Stimulated activated CD8-positive, alpha-beta memory T cell treated with anti-CD3 and anti-CD28 coated beads, Interleukin-2, amount 100 ng/mL, for 48 hours (primary cell): ENCODE measurements at regions not wholly inside any gene's neighbourhood (a gene's known extent, or its start where the extent isn't known, plus 50 kb on each side); places are given as distances from the start of the nearest gene placed in this dataset.

ENCODE experiments used
- DNase-seq, 2 donors: peaks; one replicate each; pipeline ENCODE4 v3.0.0-alpha.2; 2020; ENCODE audit warnings: low read depth in 2 of 2

DNA sequence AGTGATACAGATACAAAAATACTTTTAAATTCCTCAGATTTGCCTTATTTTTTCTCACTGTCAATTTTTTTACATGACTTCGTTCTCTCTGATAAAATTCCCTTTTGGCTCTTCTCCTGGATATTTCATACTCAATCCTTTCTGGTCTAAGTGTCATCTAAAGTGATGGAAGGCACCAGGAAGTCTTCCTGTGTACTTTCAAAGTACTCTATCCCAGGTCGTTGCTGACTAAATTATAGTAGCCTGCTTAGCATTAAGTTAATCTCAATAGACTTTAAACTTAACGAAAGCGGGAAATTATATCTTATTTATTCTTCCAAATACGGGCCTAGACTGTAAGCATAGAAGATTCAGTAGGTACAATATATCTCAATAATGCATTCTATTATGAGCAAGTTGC lies 67.8 kb downstream of the CASP12 start:
- DNase-seq = no peak

DNA sequence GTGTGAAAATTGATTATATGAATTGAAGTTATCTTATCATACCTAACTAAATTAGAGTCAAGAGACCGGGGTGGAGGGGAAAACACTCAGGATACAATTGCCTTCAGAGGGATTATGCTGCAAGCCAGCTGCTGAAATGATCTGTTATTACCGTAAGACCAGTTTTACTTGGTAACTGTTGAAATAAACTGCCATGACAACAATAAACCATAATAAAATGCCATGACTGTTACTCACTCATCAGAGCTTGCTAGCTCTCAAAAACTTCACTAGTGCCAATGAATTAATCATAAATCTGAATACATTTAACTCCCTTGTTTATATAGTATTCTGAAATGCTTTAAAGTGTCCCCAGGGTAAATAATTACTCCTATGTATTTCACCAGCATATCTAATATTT lies 68.2 kb downstream of the CASP12 start:
- no peak for DNase-seq

DNA sequence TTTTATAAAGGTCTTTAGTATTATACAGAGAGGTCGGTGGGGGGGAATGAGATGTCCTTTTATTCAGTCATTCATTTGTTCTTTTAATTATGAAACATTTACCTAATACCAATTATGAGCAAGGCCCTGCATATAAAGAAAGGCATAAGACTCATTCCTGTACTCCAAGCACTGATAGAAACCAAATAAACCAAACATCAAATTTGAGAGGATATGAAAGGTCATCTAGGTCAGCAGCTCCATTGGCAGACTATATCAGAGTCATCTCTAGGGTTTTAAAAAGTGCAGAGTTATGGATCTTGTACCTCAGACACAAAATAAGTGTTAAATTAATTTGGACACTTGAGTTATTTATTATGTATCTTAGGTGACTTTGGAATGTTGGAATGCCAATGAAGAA lies 71.5 kb downstream of the CASP12 start:
- no peak for DNase-seq

DNA sequence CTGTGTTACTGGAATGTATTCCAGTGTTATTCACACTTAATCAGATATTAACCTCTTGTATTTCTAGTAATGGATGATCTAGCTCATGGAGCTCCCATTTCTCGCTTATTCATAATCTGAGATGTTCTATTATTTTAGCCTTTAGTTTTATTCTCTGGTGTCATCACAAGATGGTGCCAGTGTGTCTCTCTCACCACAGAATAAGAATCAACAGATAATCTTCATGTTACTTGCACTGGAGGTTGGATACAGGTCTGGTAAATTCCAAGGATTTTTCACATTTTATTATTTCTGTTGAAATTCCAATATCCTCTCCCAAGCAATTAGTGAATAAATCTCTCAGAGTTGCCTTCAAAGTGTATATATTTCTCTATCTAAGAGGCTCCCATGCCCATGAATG lies 74.6 kb downstream of the CASP12 start:
- no peak for DNase-seq

DNA sequence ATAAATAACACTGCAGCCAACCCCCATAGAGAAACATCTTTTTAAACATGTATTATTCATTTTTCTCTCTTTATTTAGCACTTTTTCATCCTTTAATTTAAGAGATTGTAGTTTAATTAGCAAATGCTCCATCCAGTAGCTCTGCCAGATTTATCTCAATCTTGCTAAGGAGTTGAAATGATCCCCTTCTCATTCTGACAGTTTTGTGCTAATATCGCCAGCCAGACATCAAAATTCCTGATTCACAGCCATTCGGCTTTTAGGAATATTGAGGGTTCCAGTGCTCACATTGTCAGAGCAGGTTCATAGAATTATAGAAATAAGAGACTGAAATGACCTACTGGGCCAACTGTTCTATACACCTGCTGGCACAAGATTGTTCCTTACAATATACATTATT lies 77.8 kb downstream of the CASP12 start:
- no peak for DNase-seq

DNA sequence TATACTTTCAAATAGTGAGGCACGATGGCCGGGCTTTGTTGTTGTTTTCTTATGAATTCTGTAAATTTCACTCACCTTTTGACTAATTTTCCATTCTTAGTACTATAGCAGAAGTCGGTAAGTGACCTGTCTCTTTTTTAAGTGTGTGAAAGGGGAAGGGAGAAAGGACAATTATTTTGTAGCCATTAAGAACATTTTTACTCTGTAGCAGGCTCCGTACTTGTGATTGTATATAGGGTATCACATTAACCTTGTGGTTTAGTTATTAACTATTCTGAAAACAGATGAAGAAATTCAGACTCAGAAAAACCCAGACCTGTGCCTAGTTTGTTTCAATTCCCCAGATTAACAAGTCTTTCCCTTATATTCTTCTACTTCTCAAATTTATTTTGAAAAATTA lies 78.7 kb downstream of the CASP12 start:
- no peak for DNase-seq

DNA sequence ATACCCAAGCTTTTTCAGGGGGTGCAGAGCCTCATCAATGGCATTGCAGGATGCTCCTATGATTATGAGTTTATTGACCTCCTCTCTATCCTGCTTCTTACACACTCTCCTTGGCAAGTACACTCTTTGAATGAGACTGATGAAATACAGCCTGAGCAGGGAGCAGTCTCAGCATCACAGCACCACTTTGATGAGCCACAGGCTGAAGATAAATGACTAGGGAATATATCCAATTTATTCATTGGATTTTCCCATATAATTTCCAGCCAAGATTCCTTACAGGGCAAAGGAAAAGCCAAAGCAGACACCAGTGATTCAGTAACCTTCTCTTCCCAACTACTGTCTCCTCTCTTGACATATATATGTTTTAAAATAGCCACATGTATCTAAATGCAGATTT lies 79.2 kb downstream of the CASP12 start:
- DNase-seq = no peak

DNA sequence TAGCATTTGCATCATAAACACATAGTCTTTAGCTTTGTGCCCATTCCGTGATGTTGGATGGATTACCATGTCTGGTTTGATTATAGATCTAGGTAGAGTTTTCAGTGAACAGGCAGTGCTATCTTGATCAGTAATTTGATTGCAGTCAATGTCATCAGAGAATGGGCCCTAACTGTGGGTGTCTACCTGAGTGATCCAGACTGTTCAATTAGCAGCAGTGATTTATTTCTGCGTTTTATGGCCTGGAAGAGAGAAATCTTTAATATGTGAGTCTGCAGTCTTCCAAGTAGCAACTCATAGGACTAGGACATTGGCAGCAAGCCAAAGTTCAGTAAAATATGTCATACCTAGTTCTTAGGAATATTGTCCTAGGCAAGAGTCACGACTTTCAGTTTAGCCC lies 80.3 kb downstream of the CASP12 start:
- no peak for DNase-seq

DNA sequence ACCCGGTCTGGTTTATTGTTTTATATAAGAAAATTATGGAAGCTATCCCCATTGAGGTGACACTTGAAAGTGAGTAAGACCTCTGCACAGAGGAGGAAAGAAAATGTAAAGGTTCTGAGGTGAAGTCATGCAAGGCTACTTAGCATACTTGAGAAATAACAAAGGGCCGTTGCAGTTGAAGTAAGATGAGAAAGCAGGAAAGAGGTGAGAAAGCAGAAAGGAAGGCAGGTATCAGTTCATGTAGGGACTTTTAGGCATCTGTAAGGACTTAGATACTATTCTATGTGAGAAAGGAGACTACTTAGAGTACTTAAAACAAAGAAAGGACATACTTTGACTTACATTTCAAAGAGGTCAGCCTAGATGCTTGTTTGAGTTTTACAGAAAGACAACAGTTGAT lies 84.7 kb downstream of the CASP12 start:
- DNase-seq = no peak

DNA sequence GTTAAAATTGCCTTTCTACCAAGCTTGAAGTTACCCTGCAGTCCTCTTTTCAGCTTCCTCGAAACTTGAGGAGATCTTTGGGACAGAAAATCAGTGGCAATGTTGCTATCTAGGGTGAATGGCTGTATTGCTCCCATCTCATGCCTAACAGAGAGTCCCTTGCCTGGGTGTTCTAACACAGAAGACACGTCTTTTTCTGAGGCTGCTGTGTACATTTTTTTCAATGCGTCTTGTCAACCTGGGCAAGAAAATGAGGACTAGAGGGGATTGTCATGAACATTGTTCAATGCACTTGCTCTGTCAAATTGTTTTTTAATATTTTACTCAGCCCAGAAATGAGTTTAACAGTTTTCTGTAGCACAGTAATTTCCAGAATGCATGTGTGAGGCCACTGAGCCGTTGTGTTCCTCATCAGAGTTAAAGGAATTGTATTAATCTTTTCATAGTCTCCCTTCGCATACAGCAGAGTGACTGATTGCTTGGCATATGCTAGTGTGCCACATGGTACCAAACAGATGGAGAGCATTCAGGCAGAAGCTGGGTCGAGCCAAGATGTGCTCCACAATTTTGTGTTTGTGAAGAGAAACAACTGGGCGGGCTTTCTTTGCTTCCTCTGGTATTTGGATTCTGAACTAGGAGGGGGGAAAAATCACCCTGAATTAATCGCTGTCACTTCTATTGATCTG lies 86.0 kb downstream of the CASP12 start:
- DNase-seq = no peak

DNA sequence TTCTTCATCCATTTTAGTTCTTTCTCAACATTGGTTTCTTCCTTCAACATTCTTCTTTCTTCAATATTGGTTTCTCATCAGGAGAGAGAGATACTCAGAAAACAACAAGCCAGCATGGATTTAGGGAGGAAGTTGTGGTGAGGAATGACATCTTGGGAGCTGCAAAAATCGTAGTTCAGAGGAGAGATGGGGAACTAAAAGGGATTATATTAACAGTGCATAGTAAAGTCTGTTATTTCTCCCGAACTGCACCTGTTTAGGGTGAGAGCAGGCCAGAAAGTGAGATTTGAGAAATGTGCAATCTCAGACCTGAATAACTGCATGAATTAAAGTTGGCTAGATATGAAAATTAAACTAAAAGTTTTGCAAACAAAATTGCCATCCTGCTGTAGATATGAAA lies 94.5 kb downstream of the CASP12 start:
- no peak for DNase-seq

DNA sequence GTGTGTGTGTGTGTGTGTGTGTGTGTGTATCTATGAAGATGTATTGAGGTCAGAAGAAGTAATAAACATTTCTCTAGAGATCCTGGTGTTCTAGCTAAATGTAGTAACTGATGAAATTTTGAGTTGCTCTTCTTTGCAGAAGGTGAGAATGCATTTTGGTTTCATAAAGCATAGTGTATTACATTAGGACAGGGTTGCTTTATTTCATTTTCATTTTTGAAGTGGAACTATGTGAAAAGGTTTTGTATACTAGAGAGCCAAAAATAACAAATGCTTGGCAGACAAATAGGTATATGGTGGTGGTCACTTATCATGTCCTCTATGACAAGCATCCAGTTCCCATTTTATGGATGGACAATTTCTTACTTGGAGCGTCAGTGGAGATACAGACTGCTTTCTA lies 99.0 kb downstream of the CASP12 start:
- DNase-seq = no peak

DNA sequence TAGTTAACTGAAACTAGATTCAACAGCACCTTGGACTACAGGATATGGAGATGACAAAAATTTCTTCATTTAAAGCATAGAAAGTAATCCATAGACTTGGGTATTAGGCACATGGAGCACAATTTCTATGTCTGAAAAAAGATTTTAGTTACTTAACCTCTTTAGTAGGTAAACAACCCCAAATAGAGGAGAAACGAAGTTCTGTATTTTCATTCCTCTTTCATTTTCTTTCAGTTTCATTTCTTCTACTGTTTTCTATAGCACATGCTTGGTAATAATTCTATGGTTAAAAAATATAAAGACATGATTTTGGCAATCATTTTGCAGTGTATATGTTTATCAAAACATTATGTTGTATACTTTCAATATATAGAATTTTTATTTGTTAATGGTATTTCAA lies 99.5 kb downstream of the CASP12 start:
- no peak for DNase-seq

DNA sequence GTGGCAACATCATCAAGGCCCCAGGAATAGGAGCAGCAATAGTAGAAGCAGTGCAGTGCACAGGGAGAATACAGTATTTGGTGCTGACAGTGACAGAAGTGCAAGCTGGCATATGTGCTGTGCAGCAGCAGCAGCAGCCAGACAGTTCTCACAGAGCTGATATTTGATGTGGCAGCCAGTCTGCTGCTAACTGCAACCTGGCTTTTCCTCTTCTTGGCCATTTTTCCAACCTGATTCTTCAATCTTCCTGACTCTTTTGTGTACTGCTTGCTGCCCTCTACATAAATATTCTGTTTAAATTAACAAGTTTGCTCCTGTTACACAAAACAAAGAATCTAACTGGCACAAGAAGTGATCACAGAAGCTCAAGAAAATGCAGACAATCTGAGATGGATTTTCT lies 102.0 kb downstream of the CASP12 start:
- no peak for DNase-seq

DNA sequence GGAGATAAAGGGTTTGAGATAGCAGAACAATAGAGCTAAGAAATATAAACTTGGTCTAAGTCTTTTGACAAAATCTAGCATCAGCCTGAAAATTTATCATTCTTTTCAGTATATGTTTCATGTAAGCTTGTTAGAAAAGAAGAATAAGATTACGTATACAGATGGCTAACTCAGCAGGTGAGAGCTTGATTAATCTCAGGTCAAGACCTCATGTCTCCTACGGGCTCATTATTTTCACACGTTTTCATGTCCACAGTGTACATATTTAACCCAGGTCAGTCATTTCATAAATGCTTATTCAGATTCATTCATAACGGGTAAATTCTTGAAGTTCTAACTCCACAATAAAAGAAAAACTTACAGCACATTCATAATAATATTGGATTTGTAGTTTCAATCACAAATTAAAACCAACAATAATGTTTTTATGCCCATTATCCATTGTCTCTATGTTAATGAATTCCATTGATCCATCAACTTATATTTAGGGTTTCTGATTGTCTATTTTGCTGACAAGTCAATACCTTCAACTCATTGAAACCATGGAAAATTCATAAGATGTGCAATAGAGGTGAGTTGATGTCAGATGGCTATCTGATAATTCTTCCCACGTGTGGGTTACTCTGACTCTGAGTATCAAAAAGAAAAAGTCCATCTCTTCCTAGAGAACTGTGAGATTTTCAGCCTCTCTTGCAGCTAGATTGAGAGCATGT lies 102.6 kb downstream of the CASP12 start:
- no peak for DNase-seq

DNA sequence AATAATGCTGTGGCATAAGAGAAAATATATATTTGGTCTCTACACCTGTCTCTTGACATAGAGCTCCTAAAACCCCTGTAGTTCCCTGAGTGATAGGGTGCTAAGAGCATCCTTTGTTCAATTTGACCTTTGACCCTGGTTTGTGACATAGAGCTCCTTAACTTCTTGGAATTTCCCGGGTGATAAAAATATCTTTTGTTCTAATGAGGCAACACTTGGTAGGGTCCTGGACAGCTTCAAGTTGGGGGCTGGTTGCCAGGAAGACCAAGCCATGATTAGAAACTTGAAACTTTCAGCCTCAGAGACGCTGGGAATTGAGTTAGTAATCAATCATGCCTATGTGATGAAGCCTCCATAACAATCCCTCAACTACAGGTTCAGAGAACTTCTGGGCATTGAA lies 105.4 kb downstream of the CASP12 start:
- no peak for DNase-seq

DNA sequence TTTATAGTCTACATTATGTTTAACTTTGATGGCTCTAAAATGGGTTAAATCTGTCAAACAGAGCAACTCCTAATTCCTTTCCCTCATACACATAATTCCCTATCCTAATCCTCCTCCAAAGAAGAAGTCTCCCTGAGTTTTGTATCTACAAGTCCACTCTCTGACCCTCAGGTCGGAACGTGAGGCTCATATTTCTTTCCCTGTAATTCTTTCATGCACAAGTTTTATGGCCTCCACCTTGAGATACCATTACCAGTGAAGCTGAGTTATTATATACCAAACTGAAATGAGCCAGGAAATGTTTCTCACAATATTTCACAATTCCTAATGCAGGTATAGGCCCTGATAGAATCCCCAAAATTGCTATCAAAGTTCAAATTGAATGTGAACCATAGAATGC lies 106.4 kb downstream of the CASP12 start:
- DNase-seq = no peak

DNA sequence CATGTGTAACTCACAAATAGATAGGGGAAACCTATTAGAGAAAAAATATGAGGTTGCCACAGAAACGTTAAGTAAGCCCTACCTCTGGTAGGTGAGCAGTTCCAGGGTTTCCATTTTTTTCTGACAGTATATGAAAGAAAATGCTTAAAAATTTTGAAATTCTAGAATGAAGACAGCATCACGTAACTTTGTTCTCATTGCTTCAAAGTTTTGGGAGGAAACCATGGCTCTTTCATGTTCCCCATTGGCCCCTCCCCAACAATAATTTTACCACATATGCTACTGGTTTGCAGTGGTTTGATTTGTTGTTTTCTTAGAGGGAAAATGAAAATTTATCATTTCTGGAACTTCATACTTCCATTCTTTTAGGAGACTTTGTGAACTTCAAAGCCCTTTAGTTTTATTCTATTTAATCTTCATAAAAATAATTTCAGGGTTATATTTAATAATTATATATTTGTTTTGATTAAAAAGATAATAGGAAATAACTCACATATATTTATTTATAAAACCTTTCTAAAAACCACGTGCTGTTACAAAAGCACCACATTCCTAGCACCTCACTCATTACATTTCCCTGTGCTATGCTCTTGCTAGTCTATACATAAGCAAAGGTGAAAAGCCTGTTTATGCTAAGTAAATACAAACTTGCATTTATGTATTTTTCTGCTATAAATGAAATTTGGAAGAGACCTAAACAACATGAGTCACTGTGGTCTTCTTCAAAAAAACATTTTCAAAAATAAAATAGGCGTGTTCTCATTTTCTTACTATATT lies 113.4 kb downstream of the CASP12 start:
- DNase-seq = no peak

DNA sequence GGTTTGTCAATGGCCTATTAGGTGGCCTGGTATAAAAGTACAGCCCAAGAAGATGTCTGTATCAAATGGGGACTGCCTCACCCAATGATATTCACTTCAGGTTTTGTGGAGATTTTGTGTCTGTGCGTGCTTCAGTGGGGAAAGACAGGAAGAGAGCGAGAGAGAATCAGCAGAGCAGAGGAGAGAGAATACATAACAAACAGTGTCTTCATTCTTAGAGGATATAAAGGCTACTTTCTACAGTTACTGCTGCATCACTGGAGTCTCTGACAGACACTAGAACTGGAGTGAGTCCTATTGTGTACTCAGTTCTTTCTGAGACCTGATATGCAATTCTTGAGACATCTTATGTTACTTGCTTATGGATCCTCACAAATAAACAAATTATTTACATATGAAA lies 115.0 kb downstream of the CASP12 start:
- no peak for DNase-seq

DNA sequence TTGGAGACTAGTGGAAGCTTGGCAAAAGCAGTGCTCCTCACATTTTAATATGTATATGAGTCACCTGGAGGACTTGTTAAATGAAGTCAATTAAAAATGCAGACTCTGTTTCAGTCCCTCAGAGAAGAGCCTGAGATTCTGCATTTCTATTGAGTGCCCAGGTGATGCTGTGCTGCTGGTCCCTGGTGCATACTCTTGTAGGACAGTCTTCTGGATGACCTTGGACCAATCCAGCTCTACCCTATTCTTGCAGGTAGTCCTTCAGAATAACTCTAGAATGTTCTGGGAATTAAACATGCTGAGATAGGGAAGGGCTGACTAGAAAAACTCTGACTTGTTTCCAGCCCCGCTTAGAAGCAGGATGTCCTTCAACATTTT lies 115.9 kb downstream of the CASP12 start:
- no peak for DNase-seq

DNA sequence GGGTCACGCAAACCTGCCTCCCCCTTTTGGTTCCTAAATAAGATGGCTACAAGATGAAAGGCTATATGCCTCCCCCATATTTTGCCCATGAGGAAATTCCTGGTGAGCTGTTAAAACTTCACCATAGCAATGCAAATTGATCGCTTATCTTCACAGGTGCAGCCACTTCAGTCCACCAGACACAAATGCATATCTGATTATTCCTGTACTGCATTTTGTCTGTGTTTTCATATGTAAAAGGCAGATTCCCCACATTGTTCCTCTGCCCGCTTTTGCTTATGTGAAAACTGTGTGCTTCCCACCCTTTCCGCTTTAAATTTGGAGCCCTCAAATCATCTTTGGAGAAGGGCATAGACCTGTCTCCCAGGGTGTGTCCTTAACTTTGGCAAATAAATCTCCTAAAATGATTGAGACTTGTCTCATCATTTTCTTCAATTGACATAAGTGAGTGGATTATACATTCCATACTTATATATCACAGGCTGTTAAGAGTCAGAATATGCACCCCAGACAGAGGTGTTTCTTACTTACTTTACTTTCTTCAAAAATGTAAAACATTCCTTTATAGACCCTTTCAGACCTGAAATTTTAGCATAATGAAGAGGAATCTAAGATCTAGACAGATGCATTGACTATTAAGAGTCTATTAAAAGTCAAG lies 116.4 kb downstream of the CASP12 start:
- no peak for DNase-seq

DNA sequence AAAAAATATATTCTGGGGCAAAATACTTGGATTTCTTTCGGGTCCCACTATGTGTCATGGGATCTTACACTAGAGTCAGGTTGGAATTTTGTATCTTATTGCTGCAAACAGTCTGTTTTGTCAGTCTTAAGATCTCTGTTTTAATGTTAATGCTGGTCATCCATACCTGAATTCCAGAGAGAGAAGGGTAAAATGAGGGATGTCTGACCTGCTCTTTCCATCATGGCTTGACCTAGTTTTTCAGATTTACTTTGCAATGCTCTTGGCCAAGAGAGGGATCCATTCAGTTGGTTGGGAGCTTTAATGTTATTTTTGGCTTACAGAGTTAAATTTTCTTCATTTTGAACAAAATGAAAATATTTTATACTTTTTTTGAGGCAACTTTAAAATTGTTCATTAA lies 117.2 kb downstream of the CASP12 start:
- no peak for DNase-seq
